Esophagus muscularis mucosa (tissue), 4 donors: ENCODE measurements at regions not wholly inside any gene's neighbourhood (a gene's known extent, or its start where the extent isn't known, plus 50 kb on each side); places are given as distances from the start of the nearest gene placed in this dataset.

ENCODE experiments used
- CTCF ChIP-seq, 3 experiments: fragments of 200-600 bp in 2 of 3; fragments of 450-650 bp in 1 of 3; sonication (generic) in 2 of 3; IDR thresholded peaks; one replicate each; pipeline ENCODE4 v1.5.1; 2017 to 2019; ENCODE audit warnings: antibody characterized with exemption in 3 of 3, mild to moderate bottlenecking in 2 of 3, moderate library complexity in 1 of 3
- EP300 ChIP-seq: sonication (generic); formaldehyde crosslinking; IDR thresholded peaks from one replicate; pipeline ENCODE4 v1.6.1; 2017; ENCODE audit warnings: antibody characterized with exemption
- POLR2A ChIP-seq: fragments of 450-650 bp; IDR thresholded peaks from one replicate; pipeline ENCODE4 v1.6.1; 2017; ENCODE audit warnings: antibody characterized with exemption, moderate library complexity, mild to moderate bottlenecking, low read depth

GRCh38 chr5:173451651-173452050 lies 123.4 kb upstream of the STC2 start:
- TF ChIP-seq EP300 (no peak), CTCF (IDR thresholded peaks at IDR 0.05) (no peak), POLR2A (no peak)
